ENCODE measurements at regions not wholly inside any gene's neighbourhood (a gene's known extent, or its start where the extent isn't known, plus 50 kb on each side); places are given as distances from the start of the nearest gene placed in this dataset.

DNA sequence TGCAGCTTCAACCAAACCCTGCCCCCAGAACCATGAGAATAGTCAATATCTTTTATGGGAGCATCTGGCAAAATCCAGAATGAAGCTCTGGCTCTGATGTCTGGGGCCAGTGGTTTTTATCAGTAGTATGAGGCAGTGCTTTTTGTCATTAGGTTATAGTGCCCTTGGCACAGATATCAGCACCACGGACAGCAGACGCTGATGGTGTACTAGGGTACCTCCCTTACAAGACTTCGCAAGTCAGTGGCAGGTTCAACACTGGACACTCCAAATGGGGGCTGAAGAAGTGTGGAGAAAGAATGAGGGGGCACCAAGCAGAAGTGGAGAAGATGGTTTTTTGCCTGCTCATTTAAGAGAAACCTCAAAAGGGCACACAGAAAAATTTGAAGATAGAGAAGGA lies 68.2 kb upstream of the E2F7 start:
- no peaks in the 10 kb centered on the region for H3K36me3 ChIP-seq (ENCODE audit: control insufficient read depth, insufficient read depth, low read length)
- intact Hi-C loops (cut with micrococcal nuclease): no loop called here
- 0% methylated on average over 3 of the region's 3 CpGs for WGBS (ENCODE audit: insufficient coverage, low coverage, missing lambda C conversion rate)
- TF ChIP-seq, protein P1, sequence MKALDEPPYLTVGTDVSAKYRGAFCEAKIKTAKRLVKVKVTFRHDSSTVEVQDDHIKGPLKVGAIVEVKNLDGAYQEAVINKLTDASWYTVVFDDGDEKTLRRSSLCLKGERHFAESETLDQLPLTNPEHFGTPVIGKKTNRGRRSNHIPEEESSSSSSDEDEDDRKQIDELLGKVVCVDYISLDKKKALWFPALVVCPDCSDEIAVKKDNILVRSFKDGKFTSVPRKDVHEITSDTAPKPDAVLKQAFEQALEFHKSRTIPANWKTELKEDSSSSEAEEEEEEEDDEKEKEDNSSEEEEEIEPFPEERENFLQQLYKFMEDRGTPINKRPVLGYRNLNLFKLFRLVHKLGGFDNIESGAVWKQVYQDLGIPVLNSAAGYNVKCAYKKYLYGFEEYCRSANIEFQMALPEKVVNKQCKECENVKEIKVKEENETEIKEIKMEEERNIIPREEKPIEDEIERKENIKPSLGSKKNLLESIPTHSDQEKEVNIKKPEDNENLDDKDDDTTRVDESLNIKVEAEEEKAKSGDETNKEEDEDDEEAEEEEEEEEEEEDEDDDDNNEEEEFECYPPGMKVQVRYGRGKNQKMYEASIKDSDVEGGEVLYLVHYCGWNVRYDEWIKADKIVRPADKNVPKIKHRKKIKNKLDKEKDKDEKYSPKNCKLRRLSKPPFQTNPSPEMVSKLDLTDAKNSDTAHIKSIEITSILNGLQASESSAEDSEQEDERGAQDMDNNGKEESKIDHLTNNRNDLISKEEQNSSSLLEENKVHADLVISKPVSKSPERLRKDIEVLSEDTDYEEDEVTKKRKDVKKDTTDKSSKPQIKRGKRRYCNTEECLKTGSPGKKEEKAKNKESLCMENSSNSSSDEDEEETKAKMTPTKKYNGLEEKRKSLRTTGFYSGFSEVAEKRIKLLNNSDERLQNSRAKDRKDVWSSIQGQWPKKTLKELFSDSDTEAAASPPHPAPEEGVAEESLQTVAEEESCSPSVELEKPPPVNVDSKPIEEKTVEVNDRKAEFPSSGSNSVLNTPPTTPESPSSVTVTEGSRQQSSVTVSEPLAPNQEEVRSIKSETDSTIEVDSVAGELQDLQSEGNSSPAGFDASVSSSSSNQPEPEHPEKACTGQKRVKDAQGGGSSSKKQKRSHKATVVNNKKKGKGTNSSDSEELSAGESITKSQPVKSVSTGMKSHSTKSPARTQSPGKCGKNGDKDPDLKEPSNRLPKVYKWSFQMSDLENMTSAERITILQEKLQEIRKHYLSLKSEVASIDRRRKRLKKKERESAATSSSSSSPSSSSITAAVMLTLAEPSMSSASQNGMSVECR (CRISPR knock-in tag; IDR thresholded peaks at IDR 0.05): no peak
- TF ChIP-seq, protein P2, sequence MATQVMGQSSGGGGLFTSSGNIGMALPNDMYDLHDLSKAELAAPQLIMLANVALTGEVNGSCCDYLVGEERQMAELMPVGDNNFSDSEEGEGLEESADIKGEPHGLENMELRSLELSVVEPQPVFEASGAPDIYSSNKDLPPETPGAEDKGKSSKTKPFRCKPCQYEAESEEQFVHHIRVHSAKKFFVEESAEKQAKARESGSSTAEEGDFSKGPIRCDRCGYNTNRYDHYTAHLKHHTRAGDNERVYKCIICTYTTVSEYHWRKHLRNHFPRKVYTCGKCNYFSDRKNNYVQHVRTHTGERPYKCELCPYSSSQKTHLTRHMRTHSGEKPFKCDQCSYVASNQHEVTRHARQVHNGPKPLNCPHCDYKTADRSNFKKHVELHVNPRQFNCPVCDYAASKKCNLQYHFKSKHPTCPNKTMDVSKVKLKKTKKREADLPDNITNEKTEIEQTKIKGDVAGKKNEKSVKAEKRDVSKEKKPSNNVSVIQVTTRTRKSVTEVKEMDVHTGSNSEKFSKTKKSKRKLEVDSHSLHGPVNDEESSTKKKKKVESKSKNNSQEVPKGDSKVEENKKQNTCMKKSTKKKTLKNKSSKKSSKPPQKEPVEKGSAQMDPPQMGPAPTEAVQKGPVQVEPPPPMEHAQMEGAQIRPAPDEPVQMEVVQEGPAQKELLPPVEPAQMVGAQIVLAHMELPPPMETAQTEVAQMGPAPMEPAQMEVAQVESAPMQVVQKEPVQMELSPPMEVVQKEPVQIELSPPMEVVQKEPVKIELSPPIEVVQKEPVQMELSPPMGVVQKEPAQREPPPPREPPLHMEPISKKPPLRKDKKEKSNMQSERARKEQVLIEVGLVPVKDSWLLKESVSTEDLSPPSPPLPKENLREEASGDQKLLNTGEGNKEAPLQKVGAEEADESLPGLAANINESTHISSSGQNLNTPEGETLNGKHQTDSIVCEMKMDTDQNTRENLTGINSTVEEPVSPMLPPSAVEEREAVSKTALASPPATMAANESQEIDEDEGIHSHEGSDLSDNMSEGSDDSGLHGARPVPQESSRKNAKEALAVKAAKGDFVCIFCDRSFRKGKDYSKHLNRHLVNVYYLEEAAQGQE (IDR thresholded peaks at IDR 0.05; ENCODE audit: borderline replicate concordance): peak; percentile 94
- TF ChIP-seq, protein P2 (CRISPR knock-in tag; IDR thresholded peaks at IDR 0.05; ENCODE audit: low read depth): peak; percentile 88
- TF ChIP-seq MIER1 (IDR thresholded peaks at IDR 0.05; ENCODE audit: low read depth) (peak; percentile 75), EHMT2 (IDR thresholded peaks at IDR 0.05) (peak; percentile 94), ZNF384 (IDR thresholded peaks at IDR 0.05; ENCODE audit: low read depth, low read length) (no peak)
- no peak overlapping the region for H3K4me3 ChIP-seq
- H3K27me3 ChIP-seq (ENCODE audit: control insufficient read depth in 2 of 2, insufficient read depth in 2 of 2, low read length in 2 of 2): no peaks in the 10 kb centered on the region
- H2AFZ ChIP-seq (ENCODE audit: low read depth, low read length): no peak overlapping the region
- POLR2A ChIA-PET: no interaction called here
- CTCF ChIA-PET (ENCODE audit: low intra/inter-chr PET ratio): no interaction called here
- H3K9me1 ChIP-seq (ENCODE audit: control insufficient read depth, insufficient read depth, low read length): no peaks in the 10 kb centered on the region
- no TSS peak for BruUV-seq (replicated peaks)
- ATAC-seq (peak; percentile 51; the same call in 1 of the 3 replicates), FAIRE-seq (no peak), DNase-seq (ENCODE audit: extremely low read depth in 1 of 4, low spot score in 3 of 4) (peak in 1 of 4 experiments; percentile 16)
- in situ Hi-C loops (cut with MboI): no loop called here
- H3K4me2 ChIP-seq (ENCODE audit: insufficient read depth, low read length): no peak overlapping the region
- H3K9me3 ChIP-seq (replicated peaks; ENCODE audit: control insufficient read depth, insufficient read depth, low read depth, low read length): no peaks in the 10 kb centered on the region
- no peaks in the 10 kb centered on the region for H3K4me1 ChIP-seq (replicated peaks in 1 of 2; ENCODE audit: control insufficient read depth in 2 of 2, insufficient read depth in 2 of 2, low read length in 2 of 2)
- H3K9ac ChIP-seq (ENCODE audit: insufficient read depth in 1 of 2, low read depth in 2 of 2, low read length in 2 of 2): no peak overlapping the region
- no peak overlapping the region for H3K27ac ChIP-seq (ENCODE audit: extremely low read depth, low read depth, low read length)
- no peaks in the 10 kb centered on the region for H3K79me2 ChIP-seq (ENCODE audit: control insufficient read depth, insufficient read depth, low read length)
- H4K20me1 ChIP-seq (replicated peaks; ENCODE audit: control insufficient read depth, insufficient read depth, low read length): no peaks in the 10 kb centered on the region
